HEK293 (cell line): ENCODE measurements at regions not wholly inside any gene's neighbourhood (a gene's known extent, or its start where the extent isn't known, plus 50 kb on each side); places are given as distances from the start of the nearest gene placed in this dataset.

Experiments used
- TCF7L2 ChIP-seq: IDR thresholded peaks from 2 replicates; pipeline ENCODE4 v1.6.1; 2011; ENCODE audit warnings: low read depth, mild to moderate bottlenecking, inconsistent platforms, low read length, moderate library complexity, borderline replicate concordance
- ZFP37 ChIP-seq: fragments of 450-650 bp; formaldehyde crosslinking; IDR thresholded peaks from 2 replicates; pipeline ENCODE4 v1.5.1; 2016; ENCODE audit warnings: missing biosample characterization, missing genetic modification characterization
- ZNF747 ChIP-seq: fragments of 450-650 bp; formaldehyde crosslinking; IDR thresholded peaks from 2 replicates; pipeline ENCODE4 v1.5.1; 2016; ENCODE audit warnings: missing biosample characterization, missing genetic modification characterization
- TF ChIP-seq, protein P1 (sequence below): fragments of 450-650 bp; formaldehyde crosslinking; IDR thresholded peaks from 2 replicates; pipeline ENCODE4 v1.5.1; 2016; ENCODE audit warnings: missing biosample characterization, missing genetic modification characterization

DNA sequence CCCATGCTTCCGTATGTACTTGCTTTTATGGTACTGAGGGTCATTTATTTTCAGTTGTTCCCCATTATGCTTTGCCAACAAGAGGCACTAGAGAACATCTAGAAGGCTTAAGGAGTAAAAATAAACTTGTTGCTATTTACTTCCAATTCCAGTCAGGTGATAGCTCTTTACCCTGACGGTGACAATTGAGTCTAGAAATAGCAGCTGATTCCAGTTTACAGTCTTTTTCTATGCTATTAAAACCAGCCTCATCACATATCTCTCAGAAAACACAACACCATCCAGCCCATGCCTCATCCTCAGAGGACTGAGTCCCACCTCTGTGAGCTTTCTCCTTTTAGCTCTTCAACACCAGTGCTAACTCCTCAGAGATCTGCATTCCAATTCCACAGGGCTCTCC is 327.0 kb downstream of the GPD2 start:
- TF ChIP-seq, protein P1, sequence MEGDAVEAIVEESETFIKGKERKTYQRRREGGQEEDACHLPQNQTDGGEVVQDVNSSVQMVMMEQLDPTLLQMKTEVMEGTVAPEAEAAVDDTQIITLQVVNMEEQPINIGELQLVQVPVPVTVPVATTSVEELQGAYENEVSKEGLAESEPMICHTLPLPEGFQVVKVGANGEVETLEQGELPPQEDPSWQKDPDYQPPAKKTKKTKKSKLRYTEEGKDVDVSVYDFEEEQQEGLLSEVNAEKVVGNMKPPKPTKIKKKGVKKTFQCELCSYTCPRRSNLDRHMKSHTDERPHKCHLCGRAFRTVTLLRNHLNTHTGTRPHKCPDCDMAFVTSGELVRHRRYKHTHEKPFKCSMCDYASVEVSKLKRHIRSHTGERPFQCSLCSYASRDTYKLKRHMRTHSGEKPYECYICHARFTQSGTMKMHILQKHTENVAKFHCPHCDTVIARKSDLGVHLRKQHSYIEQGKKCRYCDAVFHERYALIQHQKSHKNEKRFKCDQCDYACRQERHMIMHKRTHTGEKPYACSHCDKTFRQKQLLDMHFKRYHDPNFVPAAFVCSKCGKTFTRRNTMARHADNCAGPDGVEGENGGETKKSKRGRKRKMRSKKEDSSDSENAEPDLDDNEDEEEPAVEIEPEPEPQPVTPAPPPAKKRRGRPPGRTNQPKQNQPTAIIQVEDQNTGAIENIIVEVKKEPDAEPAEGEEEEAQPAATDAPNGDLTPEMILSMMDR (tag by site-specific recombination): no peak
- TF ChIP-seq TCF7L2 (no peak), ZNF747 (tag by site-specific recombination) (no peak), ZFP37 (tag by site-specific recombination) (no peak)
